Suppressor macrophage treated with lipopolysaccharide for 1 hour (primary cell): ENCODE measurements at regions not wholly inside any gene's neighbourhood (a gene's known extent, or its start where the extent isn't known, plus 50 kb on each side); places are given as distances from the start of the nearest gene placed in this dataset.

Experiments
- DNase-seq, 3 donors: peaks; one replicate each; pipeline ENCODE4 v3.0.0-alpha.2; 2020 to 2022

- DNase-seq: no peak
These were observed 389.0 kb upstream of the C2CD4B start for GRCh38 chr15:62553911-62554563.

- DNase-seq: no peak
These were observed 393.7 kb upstream of the C2CD4B start for GRCh38 chr15:62558640-62559380.

- no peak for DNase-seq
These were observed 394.3 kb upstream of the C2CD4B start for GRCh38 chr15:62559381-62559733.

GRCh38 chr15:62561059-62561519 lies 396.0 kb upstream of the C2CD4B start:
- DNase-seq: no peak

GRCh38 chr15:62561571-62561970 lies 396.5 kb upstream of the C2CD4B start:
- DNase-seq: no peak

GRCh38 chr15:62564886-62565633 lies 400.0 kb upstream of the C2CD4B start:
- DNase-seq: no peak

- no peak for DNase-seq
These were observed 400.5 kb upstream of the C2CD4B start for GRCh38 chr15:62565634-62566026.

- no peak for DNase-seq
These were observed 401.2 kb upstream of the C2CD4B start for GRCh38 chr15:62566248-62566647.

GRCh38 chr15:62567501-62567900 lies 402.4 kb upstream of the C2CD4B start:
- no peak for DNase-seq

GRCh38 chr15:62568004-62568403 lies 402.9 kb upstream of the C2CD4B start:
- DNase-seq: no peak

- DNase-seq: no peak
These were observed 403.6 kb upstream of the C2CD4B start for GRCh38 chr15:62568702-62569101.

GRCh38 chr15:62569460-62570404 lies 404.6 kb upstream of the C2CD4B start:
- DNase-seq: peak; percentile 21 to 38 (median 27)

- DNase-seq: no peak
These were observed 405.3 kb upstream of the C2CD4B start for GRCh38 chr15:62570405-62570783.

GRCh38 chr15:62571072-62571471 lies 406.0 kb upstream of the C2CD4B start:
- no peak for DNase-seq

GRCh38 chr15:62572797-62573196 lies 407.7 kb upstream of the C2CD4B start:
- no peak for DNase-seq

- DNase-seq: no peak
These were observed 408.8 kb upstream of the C2CD4B start for GRCh38 chr15:62573876-62574275.

- DNase-seq: no peak
These were observed 413.5 kb upstream of the C2CD4B start for GRCh38 chr15:62578546-62578945.

GRCh38 chr15:62578960-62579359 lies 413.9 kb upstream of the C2CD4B start:
- DNase-seq: no peak

- DNase-seq: no peak
These were observed 414.8 kb upstream of the C2CD4B start for GRCh38 chr15:62579842-62580241.

GRCh38 chr15:62582580-62582979 lies 417.5 kb upstream of the C2CD4B start:
- no peak for DNase-seq

GRCh38 chr15:62584301-62585235 lies 419.5 kb upstream of the C2CD4B start:
- no peak for DNase-seq
